Islet precursor cell (in vitro differentiated cells): ENCODE measurements at regions not wholly inside any gene's neighbourhood (a gene's known extent, or its start where the extent isn't known, plus 50 kb on each side); places are given as distances from the start of the nearest gene placed in this dataset.
A peak's percentile ranks its signal among the peaks of the same experiment; 100 is the strongest.

Experiments used
- DNase-seq: peaks from one replicate; pipeline ENCODE4 v3.0.0-alpha.2; 2018

DNA sequence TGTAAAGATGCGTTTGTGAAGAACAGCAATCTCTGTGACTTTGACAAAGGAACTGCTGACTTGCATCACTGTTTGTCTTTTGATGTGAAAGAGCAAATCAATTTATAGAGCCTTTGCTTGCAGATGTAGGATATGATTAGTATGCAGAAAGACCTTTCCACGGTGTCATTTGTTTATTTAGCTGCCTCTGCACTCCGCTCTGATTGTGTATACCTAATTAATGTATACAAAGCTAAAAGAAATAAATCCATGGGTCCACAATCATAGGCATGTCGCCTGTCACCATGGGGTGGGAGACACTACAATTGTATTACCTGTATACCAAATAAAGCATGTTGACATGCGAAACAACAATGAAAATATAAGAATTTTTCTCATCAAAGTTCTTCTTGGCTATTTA lies 410.7 kb downstream of the MZT1 start:
- no peak for DNase-seq

DNA sequence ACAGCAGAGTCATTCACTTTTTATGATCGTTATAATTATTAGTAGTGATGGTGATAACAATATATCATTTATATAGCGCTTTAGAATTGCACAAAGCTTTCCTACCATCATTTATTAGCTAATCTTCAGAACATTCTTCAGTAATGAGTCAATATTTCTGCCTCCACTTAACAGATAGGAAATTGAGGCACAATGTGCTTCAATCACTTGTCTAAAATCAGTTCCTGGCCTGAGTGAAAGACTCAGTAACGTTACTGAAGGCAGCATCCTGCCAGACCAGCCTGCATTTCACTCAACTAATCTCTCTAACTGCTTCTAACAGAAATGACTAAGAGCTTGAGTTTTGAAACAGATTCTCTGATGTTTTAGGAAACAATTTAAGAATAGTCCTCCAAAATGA lies 412.1 kb downstream of the MZT1 start:
- DNase-seq = no peak

DNA sequence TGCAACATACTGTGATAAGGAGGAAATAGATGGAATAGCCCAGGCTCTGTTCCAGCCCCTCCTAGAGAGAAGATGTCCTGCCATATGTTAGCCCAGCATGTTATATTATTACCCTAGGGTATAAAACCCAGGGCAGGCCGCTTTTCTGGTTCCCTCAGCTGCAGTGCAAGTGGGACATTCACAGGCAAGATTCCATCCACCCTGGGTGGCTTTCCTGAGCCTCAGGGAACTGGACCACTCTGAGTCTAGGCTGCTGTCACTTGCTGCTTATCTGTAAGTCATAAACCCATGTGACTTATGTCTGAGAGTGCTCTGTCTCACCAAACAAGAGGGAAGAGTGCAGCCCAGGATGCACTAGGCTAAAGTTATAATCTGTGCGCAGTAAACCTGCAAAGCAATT lies 413.2 kb downstream of the MZT1 start:
- DNase-seq = peak; percentile 53

DNA sequence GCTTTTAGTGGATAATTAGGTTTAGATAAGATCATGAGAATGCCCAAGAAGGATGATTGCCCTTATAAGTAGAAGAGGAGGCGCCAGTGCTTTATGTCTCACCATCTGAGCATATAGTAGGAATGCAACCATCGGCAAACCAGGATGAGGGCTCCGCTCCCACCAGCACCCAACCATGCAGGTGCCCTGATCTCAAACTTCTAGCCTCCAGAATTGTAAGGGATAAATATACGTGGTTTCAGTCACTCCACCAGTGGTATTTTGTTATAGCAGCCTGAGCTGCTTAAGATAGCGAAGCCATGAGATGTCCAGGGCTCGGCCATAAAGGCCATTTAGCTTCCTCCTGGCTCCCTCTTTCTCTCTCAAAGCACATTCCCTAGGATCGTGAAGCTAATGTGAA lies 413.9 kb downstream of the MZT1 start:
- no peak for DNase-seq

DNA sequence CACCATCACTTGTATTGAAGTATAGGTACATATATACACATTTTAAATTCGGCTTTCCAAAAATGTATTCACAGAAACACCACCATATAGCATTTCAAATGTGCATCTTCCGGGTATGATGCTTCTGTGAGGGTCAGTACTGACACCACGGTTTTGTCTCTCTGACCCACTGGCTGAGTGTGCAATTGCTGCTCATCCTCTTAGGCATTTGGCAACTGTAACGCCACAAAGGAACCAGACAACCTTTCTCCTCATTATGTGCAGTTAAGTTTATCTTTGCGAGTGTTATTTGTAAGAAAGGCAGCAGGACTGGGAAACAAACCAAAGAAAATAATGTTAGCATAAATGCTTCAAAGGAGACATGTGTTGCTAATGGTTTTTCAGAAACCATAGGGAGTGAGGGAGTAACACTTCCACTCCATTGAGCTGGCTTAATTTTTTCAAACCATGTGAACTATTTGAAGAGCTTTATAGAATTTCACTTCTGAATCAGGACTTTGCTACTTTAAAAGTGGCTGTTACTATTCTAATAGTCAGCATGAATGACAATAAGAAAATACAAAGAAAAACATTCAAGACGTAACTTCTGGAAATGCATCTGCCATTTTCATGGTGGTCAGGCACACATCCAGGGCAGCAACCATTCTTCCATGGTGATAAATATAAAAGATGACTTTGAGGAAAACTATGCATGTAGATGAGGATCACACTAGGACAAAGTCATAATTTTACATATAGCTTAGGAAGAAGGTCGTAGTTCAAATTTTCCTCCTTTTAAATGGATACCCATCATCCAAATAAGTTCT lies 423.3 kb downstream of the MZT1 start:
- DNase-seq = no peak

DNA sequence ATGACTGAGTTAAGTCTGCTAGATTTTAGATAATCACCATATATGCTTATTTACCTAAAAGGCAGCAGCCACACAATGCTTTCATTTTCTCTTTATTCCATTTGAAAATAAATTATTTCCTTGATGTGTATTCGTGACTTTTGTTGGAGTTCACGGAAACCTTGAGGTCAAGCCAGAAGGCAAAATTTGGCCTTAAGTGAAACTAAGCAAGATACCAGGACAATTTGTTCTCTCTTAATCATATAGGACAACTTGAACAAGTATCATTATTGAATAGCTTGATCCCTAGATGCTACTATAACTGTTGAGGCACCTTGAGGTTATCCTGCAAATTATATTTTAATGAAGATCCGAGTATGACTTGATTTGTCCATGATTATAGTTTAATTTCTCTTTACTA lies 429.2 kb upstream of the DACH1 start:
- no peak for DNase-seq

DNA sequence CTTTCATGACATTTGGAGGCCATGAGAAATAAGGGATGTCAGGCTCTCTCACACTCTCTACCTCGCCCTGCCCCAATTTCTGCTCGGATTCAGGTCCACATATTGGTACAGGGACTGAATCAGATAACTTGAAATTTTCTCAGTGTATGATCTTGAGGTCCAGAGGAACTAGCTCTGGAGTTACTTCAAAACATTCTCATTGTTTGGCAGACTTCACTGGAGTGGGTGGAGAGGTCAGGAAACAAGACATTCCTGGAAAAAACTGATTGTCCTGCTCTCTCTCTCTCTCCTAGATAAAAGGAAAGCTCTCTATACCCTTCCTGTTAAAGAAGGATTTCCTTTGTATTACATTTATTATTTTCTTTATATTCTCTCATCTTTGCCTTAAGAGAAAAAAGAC lies 428.1 kb upstream of the DACH1 start:
- DNase-seq = no peak

DNA sequence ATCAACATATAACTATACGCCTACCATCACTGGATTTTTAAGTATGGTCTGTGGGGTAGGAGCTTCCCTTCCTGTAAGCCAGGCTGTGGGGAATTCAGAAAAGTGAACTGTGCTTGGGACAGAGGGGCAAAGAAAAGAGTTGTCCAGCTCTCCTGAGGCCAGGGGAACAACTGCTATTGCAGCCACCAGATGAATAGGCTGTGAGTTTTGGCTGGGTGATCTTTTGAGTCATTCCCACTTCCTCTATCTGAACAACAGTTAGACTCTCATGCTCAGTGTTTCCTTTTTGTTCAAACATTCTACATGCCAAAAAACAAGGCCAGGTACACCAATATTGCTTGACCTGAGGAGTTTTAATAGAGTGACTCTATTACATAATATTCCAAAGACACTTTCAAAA lies 426.2 kb upstream of the DACH1 start:
- DNase-seq = no peak

DNA sequence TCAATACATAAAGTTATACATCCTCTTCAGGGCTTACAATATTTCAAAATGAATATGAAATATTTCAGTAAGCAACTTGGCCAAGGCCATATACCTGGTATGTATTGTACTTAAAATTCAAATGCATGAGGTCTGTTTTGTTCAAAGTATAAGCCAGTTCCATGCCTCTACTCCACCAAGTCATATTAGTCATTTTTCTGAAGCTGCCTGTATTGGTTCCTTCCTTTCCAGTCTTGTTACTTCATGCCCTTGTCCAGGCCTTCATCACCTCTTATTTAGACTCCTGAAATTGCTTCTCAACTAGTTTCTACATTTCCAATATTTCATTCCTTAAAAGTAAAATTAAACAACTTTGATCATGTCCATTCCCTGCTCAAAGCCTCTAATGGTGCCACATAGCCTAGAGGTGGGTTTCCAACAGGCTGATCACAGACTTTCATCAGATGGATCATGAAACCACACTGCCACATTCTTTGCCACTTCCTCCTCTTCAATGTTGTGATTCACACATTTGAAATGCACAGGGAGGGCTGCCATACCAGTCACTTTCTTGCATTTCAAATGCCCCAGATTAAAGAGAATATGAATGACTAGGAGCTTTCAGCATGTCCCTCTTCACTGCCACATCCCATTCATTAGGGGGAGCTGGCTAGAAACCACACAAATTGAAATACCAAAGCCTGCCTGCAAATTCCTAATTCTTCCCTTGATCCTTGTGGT lies 424.1 kb upstream of the DACH1 start:
- peak; percentile 94 for DNase-seq

DNA sequence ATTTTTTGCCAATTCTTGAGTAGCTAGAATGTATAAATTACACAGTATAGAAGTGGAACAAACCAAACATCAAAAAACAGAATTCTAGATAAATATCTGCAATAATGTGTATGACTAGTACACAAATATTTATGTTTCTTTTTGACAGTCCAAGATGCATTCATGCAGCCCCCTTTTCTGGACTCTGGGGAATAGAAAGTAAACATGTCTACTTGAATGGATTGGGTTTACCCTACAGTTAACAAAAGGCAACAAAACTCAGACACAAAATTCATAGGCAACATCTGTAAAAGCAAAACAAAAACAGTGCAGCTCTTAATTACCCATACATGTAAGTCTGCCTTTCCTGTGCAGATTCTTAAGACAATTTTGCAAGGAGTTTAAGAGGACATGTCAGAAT lies 419.4 kb upstream of the DACH1 start:
- no peak for DNase-seq

DNA sequence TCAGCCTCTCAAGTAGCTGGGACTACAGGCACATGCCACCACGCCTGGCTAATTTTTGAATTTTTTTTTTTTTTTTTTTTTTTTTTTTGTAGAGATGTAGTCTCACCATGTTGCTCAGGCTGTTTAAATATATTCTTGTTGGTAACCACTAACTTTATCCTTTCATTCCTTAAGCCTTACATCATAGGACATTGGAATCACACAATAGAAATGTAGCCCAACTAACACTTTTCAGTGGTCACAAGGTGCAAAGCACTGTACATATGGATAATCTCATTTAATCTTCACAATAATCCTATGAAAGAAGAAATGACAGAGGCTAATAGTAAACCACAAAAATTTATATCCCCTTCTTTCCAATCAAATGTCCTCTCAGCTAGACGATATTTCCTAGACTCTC lies 417.8 kb upstream of the DACH1 start:
- DNase-seq = no peak

DNA sequence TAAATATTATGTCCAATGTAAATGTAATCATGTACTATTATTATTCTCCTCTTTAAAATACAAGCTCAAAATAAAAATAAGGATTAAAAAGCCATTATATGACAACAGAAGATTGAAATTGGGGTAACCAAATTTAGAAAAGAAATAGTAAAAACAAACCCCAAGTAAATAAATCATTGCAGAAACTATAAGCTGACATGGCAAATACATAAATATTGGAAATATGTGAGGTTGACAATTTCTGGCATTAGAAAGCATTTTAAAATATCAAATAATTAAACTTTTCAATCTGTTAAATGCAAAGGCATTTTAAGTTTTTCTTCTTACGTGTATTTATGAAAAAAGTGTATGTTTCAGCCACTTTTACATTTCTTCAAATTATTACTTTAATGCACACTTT lies 394.7 kb upstream of the DACH1 start:
- DNase-seq = no peak

DNA sequence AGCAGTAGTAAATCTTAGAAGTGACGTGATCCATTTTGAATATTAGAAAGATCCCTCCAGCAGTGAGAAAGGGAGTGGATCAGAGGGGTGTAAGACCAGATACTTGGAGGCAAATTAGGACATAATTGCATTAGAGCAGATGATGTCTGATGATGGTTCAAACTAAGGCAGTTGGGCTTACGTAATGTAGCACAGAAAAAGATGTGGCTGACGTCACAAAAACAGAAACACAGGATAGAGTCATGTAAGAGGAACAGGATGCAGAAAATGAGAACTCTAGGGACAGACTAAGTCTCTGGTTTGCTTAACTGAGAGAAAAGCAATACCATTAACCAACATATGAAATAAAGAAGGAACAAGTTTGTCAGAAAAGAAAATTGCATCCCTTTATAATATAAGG lies 392.5 kb upstream of the DACH1 start:
- DNase-seq = no peak

DNA sequence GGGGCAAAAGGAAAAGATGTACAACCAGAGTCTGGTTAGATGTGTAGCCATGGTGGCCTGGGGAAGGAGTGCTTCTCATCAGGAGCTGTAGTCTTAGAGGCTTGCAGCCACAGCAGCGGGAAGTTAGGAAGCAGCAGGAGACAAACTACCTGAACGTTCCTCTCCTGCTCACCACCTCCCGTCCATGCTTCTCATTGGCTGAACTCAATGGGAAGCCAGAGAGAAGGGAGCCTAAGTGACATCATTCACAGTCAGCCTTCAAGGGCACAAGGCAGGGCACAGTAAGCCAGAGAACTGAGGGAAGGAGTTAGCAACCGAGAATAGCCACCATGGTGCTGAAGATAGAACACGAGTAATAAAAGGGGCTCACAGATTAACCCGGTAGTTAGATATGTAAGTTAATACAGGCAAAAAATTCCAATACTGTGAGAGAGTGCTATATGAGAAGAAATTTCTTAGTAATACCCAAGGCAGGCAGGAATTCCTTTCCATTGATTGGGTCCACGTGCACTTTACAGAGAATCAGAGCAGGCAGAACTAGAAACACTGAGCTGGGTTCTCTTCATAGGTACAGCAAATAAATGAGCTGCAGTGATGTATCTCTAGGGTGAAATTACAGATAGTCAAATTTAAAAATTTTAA lies 391.5 kb upstream of the DACH1 start:
- DNase-seq = peak; percentile 53

DNA sequence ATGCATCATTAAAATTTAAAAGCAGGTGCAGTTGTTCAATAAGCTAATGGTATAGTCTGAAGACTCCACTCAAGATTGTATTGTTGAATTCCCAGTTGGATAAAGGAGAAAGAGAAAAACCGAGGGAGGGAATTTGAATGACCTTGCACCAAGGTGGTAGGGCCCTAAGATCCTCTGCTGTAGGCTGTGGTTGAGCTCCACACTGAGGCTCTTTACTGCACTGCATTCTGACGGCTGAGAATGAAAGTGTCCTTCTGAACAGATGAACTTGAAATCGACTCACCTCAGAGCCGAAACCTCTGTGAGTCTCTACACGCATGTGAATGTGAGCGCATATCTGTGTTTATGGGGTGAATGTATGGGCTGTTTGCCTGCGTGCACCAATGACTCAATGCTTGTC lies 388.9 kb upstream of the DACH1 start:
- DNase-seq = peak; percentile 85

DNA sequence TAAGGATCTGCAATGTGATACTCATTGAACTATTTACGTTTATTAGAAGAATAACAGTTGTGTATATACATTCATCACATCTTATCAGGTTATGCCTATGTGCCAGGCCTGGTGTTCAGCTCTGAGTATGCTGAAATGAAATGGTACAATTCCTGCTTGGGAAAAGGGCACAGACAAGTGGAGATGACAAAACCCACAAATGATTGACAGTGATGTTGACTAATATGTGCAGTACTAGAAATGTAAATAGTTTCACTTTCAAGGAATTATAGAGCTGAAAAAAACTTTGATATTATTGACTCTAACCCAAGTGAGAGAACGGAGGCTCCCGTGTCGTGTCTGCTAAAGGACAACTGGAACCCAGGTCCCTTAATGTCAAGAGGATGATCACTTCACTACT lies 386.8 kb upstream of the DACH1 start:
- DNase-seq = no peak

DNA sequence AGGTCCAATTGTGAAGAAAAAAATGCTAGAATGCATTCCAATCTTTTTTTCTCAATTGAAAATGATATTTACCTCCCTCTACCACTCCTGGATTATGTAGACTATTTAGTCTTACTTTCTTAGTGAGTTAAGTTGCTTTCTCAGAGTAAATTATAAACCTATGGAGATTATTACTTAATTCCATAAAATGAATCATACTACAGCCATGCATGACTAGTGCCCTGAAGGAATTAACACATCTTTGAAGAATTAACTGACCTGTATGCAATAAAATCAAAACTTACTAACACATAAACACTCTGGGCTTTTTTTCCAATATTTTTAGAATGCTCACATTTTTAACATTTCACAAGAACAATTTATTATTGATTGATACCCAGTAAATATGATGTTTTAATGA lies 379.4 kb upstream of the DACH1 start:
- DNase-seq = no peak

DNA sequence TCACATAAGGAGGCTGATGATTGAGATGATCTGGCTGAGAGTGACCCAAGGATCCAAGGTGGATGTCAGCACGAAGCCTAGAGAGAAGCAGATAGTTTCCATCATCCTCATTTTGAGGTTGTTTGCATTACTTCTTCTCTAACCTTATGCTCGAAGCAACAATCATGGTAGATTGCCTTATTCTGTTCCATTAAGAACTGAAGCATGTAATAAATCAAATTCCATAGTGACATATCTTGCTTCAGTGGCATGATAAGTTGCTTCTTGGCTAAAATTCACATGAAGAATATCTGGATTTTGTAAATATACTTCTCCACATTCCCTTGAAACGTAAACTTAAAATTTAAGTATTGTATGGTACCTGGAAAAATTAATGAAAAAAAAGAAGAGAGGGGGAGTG lies 377.8 kb upstream of the DACH1 start:
- DNase-seq = no peak

DNA sequence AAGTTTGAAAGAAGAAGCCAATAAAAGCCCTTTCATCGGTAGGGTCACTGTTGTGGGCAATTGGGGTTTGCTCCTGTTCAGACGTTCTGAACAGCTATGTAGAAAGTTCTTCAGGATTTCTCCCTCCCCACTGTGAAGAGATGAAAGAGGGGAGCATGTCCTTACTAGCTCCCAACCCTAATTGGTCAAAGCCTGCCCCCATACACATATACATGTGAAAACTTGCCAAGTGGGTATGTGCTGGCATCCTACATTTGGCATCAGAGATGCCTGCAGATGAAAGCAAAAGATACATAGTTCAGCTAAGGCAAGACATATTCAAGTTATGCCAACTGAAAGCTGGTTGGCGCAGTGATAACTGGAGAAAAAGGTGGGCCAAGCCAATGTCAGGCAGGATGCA lies 363.1 kb upstream of the DACH1 start:
- no peak for DNase-seq

DNA sequence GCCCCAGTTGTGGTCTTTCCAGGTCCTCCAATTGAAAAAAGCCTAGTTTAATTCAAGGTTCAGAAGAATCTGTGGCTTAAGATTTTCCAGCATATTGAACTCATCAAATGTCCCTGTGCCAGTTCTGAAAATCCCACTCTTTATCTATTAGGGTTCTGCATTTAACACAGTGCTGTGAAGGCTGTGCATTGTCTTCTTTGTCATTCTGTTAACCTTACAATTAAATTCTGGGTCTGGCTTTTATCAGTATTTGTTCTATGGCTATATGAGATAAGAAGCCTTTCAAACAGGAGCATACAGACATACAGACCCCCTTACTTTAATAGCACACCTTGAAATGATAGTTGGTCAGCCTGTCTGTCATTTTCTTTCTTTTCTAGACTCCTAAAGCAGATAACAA lies 362.1 kb upstream of the DACH1 start:
- no peak for DNase-seq

DNA sequence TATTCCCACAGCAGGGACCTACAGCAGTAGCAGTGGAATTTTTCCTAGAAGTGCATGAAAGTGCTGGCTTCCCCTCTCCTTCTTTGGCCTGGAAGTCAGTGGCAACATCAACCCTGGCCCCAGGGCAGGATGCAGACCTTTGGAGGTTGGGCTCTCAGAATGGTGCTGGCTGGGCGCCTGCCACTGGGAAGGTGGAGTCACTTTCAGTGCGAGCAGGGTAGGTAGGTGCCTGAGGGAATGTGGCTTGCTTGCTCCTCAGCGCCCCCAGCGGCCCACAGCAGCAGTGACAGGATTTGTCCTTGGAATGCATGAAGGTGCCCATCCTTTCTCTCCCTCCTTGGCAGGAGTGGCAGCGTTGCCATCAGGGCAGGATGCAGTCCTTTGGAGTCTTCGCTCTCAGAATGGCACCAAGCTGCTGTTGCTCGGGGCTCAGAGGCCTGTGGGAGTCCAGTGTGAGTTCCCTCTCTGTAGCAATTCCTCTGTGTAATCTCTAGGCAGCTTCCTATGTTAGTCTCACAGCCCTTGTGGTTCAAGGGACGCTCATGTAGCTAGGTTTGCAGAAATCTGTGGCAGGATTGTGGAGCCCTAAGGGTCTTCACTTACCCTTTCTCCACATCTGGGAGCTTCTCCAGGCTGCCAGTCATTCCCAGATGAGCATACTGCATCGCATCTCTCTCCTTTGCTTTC lies 354.4 kb upstream of the DACH1 start:
- peak; percentile 96 for DNase-seq

DNA sequence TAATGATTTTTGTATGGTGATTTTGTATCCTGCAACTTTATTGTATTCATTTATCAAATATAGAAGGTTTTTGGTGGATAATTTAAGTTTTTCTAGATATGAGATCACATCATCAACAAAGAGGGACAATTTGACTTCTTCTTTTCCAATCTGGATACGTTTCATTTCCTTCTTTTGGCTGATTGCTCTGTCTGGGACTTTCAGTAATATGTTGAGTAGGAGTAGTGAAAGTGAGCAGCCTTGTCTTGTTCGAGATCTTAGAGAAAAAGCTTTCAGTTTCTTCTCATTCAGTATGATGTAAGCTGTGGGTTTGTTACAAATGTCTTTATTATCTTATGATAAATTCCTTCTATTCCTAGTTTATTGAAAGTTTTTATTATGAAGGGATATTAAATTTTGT lies 352.0 kb upstream of the DACH1 start:
- no peak for DNase-seq

DNA sequence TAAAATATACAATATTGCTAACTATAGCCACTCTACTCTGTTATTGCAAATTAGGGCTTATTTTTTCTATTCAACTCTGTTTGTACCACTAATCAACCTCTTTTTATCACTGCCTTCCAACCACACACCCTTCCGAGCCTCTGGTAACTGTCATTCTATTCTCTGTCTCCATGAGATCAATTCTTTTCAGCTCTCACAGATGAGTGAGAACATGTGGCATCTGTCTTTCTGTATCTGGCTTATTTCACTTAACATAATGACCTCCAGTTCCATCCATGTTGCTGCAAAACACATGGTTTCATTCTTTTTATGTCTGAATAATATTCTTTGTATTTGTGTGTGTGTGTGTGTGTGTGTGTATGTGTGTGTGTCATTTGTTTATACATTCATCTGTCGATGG lies 350.1 kb upstream of the DACH1 start:
- DNase-seq = no peak
